NCI-H146 (cell line): ENCODE measurements at regions not wholly inside any gene's neighbourhood (a gene's known extent, or its start where the extent isn't known, plus 50 kb on each side); places are given as distances from the start of the nearest gene placed in this dataset.
"Not testable (repeated sequence)": the region's sequence is repeated elsewhere in the genome, so short reads cannot be mapped to it uniquely, and the experiment has no call there.

Source experiments
- DNase-seq: peaks from one replicate; lab custom pipeline; 2025; lab: John Stamatoyannopoulos, UW

- DNase-seq = no peak
Measured at GRCh38 chr12:97005174-97005573, 98.1 kb downstream of the NEDD1 start.

GRCh38 chr12:97005646-97006045, 98.6 kb downstream of the NEDD1 start:
- no peak for DNase-seq

- no peak for DNase-seq
Measured at GRCh38 chr12:97006585-97006984, 99.5 kb downstream of the NEDD1 start.

GRCh38 chr12:97016163-97016562, 109.1 kb downstream of the NEDD1 start:
- DNase-seq = no peak

GRCh38 chr12:97017213-97017612, 110.2 kb downstream of the NEDD1 start:
- no peak for DNase-seq

- DNase-seq = peak; percentile 73
Measured at GRCh38 chr12:97022536-97023230, 115.6 kb downstream of the NEDD1 start.

GRCh38 chr12:97024393-97024792, 117.3 kb downstream of the NEDD1 start:
- DNase-seq = no peak

GRCh38 chr12:97026901-97027300, 119.8 kb downstream of the NEDD1 start:
- DNase-seq = no peak

GRCh38 chr12:97027482-97027881, 120.4 kb downstream of the NEDD1 start:
- DNase-seq = no peak

GRCh38 chr12:97038131-97038530, 131.1 kb downstream of the NEDD1 start:
- DNase-seq = no peak

GRCh38 chr12:97038834-97039233, 131.8 kb downstream of the NEDD1 start:
- DNase-seq = no peak

GRCh38 chr12:97046901-97047300, 139.8 kb downstream of the NEDD1 start:
- DNase-seq = no peak

- no peak for DNase-seq
Measured at GRCh38 chr12:97047361-97047760, 140.3 kb downstream of the NEDD1 start.

- no peak for DNase-seq
Measured at GRCh38 chr12:97048421-97049035, 141.5 kb downstream of the NEDD1 start.

GRCh38 chr12:97050509-97050908, 143.5 kb downstream of the NEDD1 start:
- no peak for DNase-seq

- DNase-seq = no peak
Measured at GRCh38 chr12:97051341-97051740, 144.3 kb downstream of the NEDD1 start.

GRCh38 chr12:97061171-97061570, 154.1 kb downstream of the NEDD1 start:
- DNase-seq = no peak

GRCh38 chr12:97063292-97063935, 156.4 kb downstream of the NEDD1 start:
- no peak for DNase-seq

GRCh38 chr12:97075161-97075933, 168.3 kb downstream of the NEDD1 start:
- no peak for DNase-seq

- no peak for DNase-seq
Measured at GRCh38 chr12:97075934-97076630, 169.0 kb downstream of the NEDD1 start.

- not testable (repeated sequence) for DNase-seq
Measured at GRCh38 chr12:97076912-97077311, 169.9 kb downstream of the NEDD1 start.

- DNase-seq = no peak
Measured at GRCh38 chr12:97082029-97082428, 175.0 kb downstream of the NEDD1 start.
